ENCODE measurements at regions not wholly inside any gene's neighbourhood (a gene's known extent, or its start where the extent isn't known, plus 50 kb on each side); places are given as distances from the start of the nearest gene placed in this dataset.

DNA sequence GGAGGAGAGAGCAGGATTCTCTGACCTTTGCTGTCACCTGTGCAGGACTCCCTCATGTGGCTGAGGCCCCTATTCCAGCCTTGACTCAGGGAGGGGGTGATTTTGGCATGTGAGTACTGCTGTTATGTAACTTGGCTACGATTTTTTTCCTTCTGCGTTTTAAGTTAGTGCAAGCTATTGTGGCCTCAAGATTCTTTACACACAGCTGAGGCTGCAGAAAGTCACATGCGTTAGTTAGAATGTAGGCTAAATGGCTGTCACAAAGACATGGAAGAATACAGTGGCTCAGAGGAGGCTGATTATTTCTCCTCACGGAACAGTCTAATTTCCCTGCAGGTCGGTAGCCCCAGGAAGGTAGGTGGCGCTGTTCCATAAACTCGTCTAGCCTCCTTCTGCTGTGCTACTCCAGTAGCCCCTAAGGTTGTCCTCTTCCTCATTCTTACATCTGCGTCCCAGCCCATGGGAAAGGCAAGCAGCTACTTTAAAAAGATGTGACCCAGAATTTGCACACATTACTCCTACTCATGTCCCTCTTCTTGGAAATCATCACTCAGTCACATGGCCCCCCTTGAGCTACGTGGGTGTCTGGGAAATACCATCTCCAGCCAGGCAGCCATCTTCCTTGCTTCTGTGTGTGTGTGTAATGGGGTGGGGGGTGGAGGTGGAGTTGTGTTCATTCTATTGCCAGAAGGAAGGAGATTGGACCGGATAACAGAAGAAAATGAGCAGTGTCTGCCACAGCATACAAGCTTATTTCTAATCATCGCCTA, 486.6 kb downstream of the CCDC171 start:
- TF ChIP-seq, protein P1, sequence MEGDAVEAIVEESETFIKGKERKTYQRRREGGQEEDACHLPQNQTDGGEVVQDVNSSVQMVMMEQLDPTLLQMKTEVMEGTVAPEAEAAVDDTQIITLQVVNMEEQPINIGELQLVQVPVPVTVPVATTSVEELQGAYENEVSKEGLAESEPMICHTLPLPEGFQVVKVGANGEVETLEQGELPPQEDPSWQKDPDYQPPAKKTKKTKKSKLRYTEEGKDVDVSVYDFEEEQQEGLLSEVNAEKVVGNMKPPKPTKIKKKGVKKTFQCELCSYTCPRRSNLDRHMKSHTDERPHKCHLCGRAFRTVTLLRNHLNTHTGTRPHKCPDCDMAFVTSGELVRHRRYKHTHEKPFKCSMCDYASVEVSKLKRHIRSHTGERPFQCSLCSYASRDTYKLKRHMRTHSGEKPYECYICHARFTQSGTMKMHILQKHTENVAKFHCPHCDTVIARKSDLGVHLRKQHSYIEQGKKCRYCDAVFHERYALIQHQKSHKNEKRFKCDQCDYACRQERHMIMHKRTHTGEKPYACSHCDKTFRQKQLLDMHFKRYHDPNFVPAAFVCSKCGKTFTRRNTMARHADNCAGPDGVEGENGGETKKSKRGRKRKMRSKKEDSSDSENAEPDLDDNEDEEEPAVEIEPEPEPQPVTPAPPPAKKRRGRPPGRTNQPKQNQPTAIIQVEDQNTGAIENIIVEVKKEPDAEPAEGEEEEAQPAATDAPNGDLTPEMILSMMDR (IDR thresholded peaks at IDR 0.05) = peak in 3 of 4 experiments; percentile 26 to 57 (median 44)
- no peak for TF ChIP-seq POLR2A (IDR thresholded peaks at IDR 0.05)
